HL-60 (cell line): ENCODE measurements at regions not wholly inside any gene's neighbourhood (a gene's known extent, or its start where the extent isn't known, plus 50 kb on each side); places are given as distances from the start of the nearest gene placed in this dataset.

ENCODE experiments used
- GABPA ChIP-seq: IDR thresholded peaks from 2 replicates; pipeline ENCODE4 v1.6.1; 2012; ENCODE audit warnings: low read depth
- POLR2AphosphoS5 ChIP-seq: IDR thresholded peaks from 2 replicates; pipeline ENCODE4 v1.6.1; 2012; ENCODE audit warnings: low read depth
- TF ChIP-seq, protein P1 (sequence below): IDR thresholded peaks from one replicate; pipeline ENCODE4 v1.5.1; 2011; ENCODE audit warnings: low read length, control low read depth, inconsistent platforms; ENCODE audit not compliant: insufficient read depth
- TF ChIP-seq, protein P2 (sequence below): IDR thresholded peaks from 2 replicates; pipeline ENCODE4 v1.6.1; 2012; ENCODE audit warnings: low read depth; ENCODE audit not compliant: insufficient replicate concordance

DNA sequence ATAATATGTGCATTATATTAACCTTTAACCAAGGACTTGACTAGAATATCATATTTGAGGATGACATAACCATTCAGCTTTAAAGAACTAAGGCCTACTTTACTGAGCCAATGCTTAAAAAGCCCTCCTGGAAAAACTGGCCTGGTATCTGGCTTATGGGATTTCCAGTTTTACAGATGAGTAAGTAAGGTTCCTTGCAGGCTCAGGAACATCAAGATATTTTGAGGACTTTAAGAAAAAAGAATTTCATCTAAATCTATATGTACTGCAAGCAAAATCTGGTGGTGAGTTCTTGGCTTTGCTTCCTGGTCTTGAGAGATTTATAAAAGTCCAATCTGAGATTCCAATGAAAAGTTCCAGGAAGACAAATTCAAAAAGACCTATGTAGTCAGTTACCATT lies 417.0 kb upstream of the NRXN1 start:
- TF ChIP-seq, protein P1, sequence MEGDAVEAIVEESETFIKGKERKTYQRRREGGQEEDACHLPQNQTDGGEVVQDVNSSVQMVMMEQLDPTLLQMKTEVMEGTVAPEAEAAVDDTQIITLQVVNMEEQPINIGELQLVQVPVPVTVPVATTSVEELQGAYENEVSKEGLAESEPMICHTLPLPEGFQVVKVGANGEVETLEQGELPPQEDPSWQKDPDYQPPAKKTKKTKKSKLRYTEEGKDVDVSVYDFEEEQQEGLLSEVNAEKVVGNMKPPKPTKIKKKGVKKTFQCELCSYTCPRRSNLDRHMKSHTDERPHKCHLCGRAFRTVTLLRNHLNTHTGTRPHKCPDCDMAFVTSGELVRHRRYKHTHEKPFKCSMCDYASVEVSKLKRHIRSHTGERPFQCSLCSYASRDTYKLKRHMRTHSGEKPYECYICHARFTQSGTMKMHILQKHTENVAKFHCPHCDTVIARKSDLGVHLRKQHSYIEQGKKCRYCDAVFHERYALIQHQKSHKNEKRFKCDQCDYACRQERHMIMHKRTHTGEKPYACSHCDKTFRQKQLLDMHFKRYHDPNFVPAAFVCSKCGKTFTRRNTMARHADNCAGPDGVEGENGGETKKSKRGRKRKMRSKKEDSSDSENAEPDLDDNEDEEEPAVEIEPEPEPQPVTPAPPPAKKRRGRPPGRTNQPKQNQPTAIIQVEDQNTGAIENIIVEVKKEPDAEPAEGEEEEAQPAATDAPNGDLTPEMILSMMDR: no peak
- no peak for TF ChIP-seq POLR2AphosphoS5
- TF ChIP-seq GABPA: no peak
- TF ChIP-seq, protein P2, sequence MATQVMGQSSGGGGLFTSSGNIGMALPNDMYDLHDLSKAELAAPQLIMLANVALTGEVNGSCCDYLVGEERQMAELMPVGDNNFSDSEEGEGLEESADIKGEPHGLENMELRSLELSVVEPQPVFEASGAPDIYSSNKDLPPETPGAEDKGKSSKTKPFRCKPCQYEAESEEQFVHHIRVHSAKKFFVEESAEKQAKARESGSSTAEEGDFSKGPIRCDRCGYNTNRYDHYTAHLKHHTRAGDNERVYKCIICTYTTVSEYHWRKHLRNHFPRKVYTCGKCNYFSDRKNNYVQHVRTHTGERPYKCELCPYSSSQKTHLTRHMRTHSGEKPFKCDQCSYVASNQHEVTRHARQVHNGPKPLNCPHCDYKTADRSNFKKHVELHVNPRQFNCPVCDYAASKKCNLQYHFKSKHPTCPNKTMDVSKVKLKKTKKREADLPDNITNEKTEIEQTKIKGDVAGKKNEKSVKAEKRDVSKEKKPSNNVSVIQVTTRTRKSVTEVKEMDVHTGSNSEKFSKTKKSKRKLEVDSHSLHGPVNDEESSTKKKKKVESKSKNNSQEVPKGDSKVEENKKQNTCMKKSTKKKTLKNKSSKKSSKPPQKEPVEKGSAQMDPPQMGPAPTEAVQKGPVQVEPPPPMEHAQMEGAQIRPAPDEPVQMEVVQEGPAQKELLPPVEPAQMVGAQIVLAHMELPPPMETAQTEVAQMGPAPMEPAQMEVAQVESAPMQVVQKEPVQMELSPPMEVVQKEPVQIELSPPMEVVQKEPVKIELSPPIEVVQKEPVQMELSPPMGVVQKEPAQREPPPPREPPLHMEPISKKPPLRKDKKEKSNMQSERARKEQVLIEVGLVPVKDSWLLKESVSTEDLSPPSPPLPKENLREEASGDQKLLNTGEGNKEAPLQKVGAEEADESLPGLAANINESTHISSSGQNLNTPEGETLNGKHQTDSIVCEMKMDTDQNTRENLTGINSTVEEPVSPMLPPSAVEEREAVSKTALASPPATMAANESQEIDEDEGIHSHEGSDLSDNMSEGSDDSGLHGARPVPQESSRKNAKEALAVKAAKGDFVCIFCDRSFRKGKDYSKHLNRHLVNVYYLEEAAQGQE: no peak
